ENCODE measurements at regions not wholly inside any gene's neighbourhood (a gene's known extent, or its start where the extent isn't known, plus 50 kb on each side); places are given as distances from the start of the nearest gene placed in this dataset.

DNA sequence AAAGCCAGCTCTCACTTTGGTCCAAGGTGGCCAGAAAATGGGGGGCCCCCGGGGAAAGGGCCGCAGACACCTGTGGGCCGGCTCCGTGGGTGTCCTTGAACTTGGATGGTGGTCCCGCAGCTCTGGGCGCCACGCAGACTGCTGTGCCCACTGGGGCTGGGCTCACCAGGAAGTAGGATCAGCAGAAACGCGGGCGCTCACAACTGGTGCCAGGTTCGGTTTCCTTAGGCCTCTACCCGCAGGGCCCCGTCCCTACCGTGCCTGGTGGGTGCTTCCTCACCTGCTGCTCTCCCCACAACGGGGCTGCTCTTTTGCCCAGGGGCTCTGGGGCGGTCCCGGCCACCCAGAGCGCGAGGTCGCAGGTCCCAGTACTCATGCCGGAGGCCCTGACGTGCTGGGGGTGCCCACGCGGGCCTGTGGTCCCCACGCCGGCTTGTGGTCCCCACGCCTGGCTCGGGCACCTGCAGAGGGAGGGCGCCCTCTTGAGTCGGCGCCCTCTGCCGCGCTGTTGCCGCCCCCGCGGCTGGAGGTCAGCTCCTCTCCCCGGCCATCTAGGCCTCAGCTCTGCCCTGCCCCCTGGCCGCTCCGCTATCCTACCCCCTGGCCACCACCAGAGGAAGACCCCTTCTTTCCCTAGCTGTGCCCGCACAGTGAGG lies 1303.6 kb downstream of the UQCRFS1 start:
- TF ChIP-seq RNF2 (IDR thresholded peaks at IDR 0.05; ENCODE audit: borderline replicate concordance, low read depth): no peak
- TF ChIP-seq PBX3 (IDR thresholded peaks at IDR 0.05): no peak
- TF ChIP-seq HOXA7 (CRISPR knock-in tag; IDR thresholded peaks at IDR 0.05): no peak
- TF ChIP-seq POLR2A (IDR thresholded peaks at IDR 0.05; ENCODE audit: low read length): no peak
- TF ChIP-seq, protein P1, sequence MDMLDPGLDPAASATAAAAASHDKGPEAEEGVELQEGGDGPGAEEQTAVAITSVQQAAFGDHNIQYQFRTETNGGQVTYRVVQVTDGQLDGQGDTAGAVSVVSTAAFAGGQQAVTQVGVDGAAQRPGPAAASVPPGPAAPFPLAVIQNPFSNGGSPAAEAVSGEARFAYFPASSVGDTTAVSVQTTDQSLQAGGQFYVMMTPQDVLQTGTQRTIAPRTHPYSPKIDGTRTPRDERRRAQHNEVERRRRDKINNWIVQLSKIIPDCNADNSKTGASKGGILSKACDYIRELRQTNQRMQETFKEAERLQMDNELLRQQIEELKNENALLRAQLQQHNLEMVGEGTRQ (IDR thresholded peaks at IDR 0.05): no peak
- TF ChIP-seq ESRRA (IDR thresholded peaks at IDR 0.05; ENCODE audit: borderline replicate concordance, low read length): no peak
- TF ChIP-seq RFX5 (IDR thresholded peaks at IDR 0.05): no peak
- TF ChIP-seq SMC3 (IDR thresholded peaks at IDR 0.05): no peak
- TF ChIP-seq MAZ (IDR thresholded peaks at IDR 0.05; ENCODE audit: borderline replicate concordance, low read depth, low read length): no peak

Data from A549 (cell line).